ENCODE measurements at regions not wholly inside any gene's neighbourhood (a gene's known extent, or its start where the extent isn't known, plus 50 kb on each side); places are given as distances from the start of the nearest gene placed in this dataset.
"Not testable (repeated sequence)": the region's sequence is repeated elsewhere in the genome, so short reads cannot be mapped to it uniquely, and the experiment has no call there.

GRCh38 chr7:24390376-24391157 lies 106.6 kb downstream of the NPY start:
- TF ChIP-seq CTCF (conservative IDR thresholded peaks at IDR 0.05; ENCODE audit: low read depth, low read length), result no peak
- no peak overlapping the region for H3K4me3 ChIP-seq (ENCODE audit: low read depth, low read length)
- no peak for DNase-seq (ENCODE audit: low read depth)

GRCh38 chr7:24392774-24393173 lies 108.8 kb downstream of the NPY start:
- H3K4me3 ChIP-seq (ENCODE audit: low read depth, low read length), result no peak overlapping the region
- TF ChIP-seq CTCF (conservative IDR thresholded peaks at IDR 0.05; ENCODE audit: low read depth, low read length), result no peak
- no peak for DNase-seq (ENCODE audit: low read depth)

GRCh38 chr7:24395512-24395911 lies 111.5 kb downstream of the NPY start:
- TF ChIP-seq CTCF (conservative IDR thresholded peaks at IDR 0.05; ENCODE audit: low read depth, low read length), result no peak
- H3K4me3 ChIP-seq (ENCODE audit: low read depth, low read length), result no peak overlapping the region
- peak; percentile 14 for DNase-seq (ENCODE audit: low read depth)

- not testable (repeated sequence) for DNase-seq (ENCODE audit: low read depth); H3K4me3 ChIP-seq (ENCODE audit: low read depth, low read length)
Measured at GRCh38 chr7:24396387-24396786, 112.4 kb downstream of the NPY start.

DNA sequence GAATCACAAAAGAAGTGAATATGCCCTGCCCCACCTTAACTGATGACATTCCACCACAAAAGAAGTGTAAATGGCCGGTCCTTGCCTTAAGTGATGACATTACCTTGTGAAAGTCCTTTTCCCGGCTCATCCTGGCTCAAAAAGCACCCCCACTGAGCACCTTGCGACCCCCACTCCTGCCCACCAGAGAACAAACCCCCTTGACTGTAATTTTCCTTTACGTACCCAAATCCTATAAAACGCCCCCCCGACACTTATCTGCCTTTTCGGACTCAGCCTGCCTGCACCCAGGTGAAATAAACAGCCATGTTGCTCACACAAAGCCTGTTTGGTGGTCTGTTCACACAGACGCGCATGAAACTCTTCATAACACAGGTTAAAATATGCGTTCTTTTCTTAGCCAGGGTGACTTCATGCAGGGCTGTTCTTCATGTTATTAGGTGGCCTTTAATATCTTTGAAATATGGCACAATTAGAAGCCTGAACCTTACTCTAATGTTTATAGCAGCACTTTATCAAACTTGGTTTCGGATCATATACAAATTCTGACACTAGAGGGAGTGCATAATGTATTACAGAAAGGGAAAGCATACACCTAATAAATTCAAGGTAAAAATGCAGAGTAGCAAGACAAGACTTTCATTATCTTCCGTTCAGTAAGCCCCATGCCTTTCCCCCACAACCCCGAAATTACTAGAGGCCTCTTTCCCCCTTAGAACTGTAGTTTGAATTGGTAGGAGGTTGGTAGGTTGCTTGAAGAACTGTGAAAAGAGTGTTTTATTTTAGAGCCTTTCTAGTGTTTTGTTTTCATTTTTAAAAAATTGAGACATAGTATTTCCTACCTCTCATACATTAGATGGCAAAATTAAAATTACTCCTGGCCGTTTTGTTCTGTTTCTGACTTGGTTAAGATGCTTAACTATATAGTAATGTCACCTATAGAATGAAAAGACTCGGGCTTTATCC lies 117.9 kb downstream of the NPY start:
- peak; percentile 62 for TF ChIP-seq CTCF (conservative IDR thresholded peaks at IDR 0.05; ENCODE audit: low read depth, low read length)
- peak overlapping the region; percentile 52 for H3K4me3 ChIP-seq (ENCODE audit: low read depth, low read length)
- peak; percentile 70 for DNase-seq (ENCODE audit: low read depth)

DNA sequence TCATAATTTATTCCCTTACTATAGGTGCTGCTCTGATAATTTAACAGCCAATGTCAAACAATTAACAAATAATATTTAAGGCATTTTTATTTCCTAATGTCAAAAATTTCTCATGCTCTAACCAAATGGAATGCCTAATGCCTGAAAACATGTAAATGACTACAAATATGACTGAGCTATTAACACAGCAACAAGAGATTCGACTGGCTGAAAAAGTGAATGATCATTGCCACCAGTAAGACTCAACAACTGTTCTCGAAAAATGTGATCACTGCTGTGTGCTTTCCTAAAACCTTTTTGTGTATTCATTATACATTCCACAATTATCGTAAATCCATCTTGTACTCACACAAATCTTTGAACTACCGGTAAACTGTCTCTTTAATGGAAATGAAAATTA lies 118.7 kb downstream of the NPY start:
- TF ChIP-seq CTCF (conservative IDR thresholded peaks at IDR 0.05; ENCODE audit: low read depth, low read length), result no peak
- H3K4me3 ChIP-seq (ENCODE audit: low read depth, low read length), result no peak overlapping the region
- no peak for DNase-seq (ENCODE audit: low read depth)

GRCh38 chr7:24403557-24403956 lies 119.6 kb downstream of the NPY start:
- no peak overlapping the region for H3K4me3 ChIP-seq (ENCODE audit: low read depth, low read length)
- TF ChIP-seq CTCF (conservative IDR thresholded peaks at IDR 0.05; ENCODE audit: low read depth, low read length), result no peak
- no peak for DNase-seq (ENCODE audit: low read depth)

Data from choroid plexus epithelial cell (primary cell).